Kidney (tissue), 13 donors: ENCODE measurements at regions not wholly inside any gene's neighbourhood (a gene's known extent, or its start where the extent isn't known, plus 50 kb on each side); places are given as distances from the start of the nearest gene placed in this dataset.

ENCODE experiments used
- DNase-seq, 5 donors: peaks; one replicate each; pipeline ENCODE4 v3.0.0-alpha.2; 2013 to 2020
- FAIRE-seq: peaks from 2 replicates; lab custom pipeline; 2012; peaks lifted over from hg19 to GRCh38; lab: Jason Lieb, UNC
- H3K27ac ChIP-seq, 2 donors: one replicate each; pipeline ENCODE4 v1.7.0; 2013; ENCODE audit warnings: low read depth in 2 of 2, low read length in 2 of 2, inconsistent platforms in 1 of 2
- H3K27me3 ChIP-seq: one replicate; pipeline ENCODE4 v1.7.1; 2013; ENCODE audit warnings: low read length, inconsistent platforms; ENCODE audit not compliant: control insufficient read depth, insufficient read depth
- H3K36me3 ChIP-seq, 3 donors: one replicate each; pipeline versions ENCODE4 v1.7.0 to v1.7.1; 2013; ENCODE audit warnings: low read length in 3 of 3, control low read depth in 1 of 3, inconsistent platforms in 1 of 3; ENCODE audit not compliant: insufficient read depth in 3 of 3, control insufficient read depth in 2 of 3
- H3K4me1 ChIP-seq, 3 donors: one replicate each; pipeline versions ENCODE4 v1.7.0 to v1.7.1; 2013; ENCODE audit warnings: low read length in 3 of 3, inconsistent platforms in 1 of 3, low read depth in 1 of 3; ENCODE audit not compliant: control insufficient read depth in 2 of 3, insufficient read depth in 2 of 3
- H3K4me3 ChIP-seq, 3 donors: one replicate each; pipeline versions ENCODE4 v1.7.0 to v1.8.1; 2013; ENCODE audit warnings: low read length in 3 of 3, control low read depth in 1 of 3, inconsistent platforms in 1 of 3
- H3K9ac ChIP-seq, 3 donors: one replicate each; pipeline versions ENCODE4 v1.7.0 to v1.7.1; 2013; ENCODE audit warnings: low read length in 3 of 3, control low read depth in 1 of 3, inconsistent platforms in 1 of 3
- H3K9me3 ChIP-seq, 3 donors: one replicate each; pipeline versions ENCODE4 v1.7.0 to v1.7.1; 2013; ENCODE audit warnings: low read length in 3 of 3, control low read depth in 1 of 3, inconsistent platforms in 1 of 3; ENCODE audit not compliant: control insufficient read depth in 2 of 3, insufficient read depth in 1 of 3
- intact Hi-C: fragments of 100-400 bp; cut with DNase I; formaldehyde crosslinking; loops from one replicate; pipeline ENCODE4 v1.11.1; 2022
- TF ChIP-seq, protein P1 (sequence below): IDR thresholded peaks from 3 replicates; pipeline ENCODE4 v1.5.1; 2012; ENCODE audit warnings: mild to moderate bottlenecking, moderate library complexity, borderline replicate concordance; ENCODE audit not compliant: insufficient read depth; ENCODE audit errors: extremely low read depth
- donor health status: control.
- donor health status: control.
- donor health status: control.
- donor health status: control.
- donor health status: control.
- donor health status: DM: yes; HTN: yes; CAD: no.
- donor health status: Normal renal cell carcinoma (clear cell type).

DNA sequence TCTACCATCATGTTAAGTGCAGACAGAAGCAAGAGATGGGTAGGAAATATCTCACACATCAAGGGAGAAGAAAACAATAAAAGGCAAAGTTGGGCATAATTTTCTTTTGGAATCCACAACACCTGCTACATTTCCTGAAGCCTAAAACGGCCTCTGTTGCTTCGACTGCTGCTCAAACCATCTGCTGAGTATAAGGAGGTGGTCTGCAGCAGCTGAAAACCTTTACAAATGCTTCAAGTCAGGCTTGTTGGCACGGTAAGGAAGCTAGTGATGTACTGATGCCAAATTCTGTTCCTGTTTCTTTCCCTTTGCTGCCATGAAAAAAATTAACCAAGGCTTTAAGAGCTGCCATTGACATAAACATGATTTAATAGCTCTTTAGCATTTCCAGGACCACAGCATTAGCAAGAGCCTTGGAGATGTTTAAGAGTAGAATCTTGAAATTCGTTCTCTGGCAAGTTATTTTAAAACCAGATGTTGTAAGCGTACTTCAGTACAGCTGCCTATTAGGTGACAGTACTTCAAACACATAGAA, 75.6 kb downstream of the DMRTA1 start:
- DNase-seq (no peak), FAIRE-seq (no peak)
- Histone ChIP-seq H3K9ac (no peak overlapping the region), H3K4me1 (no peaks in the 10 kb centered on the region), H3K27ac (no peak overlapping the region), H3K9me3 (no peaks in the 10 kb centered on the region), H3K36me3 (no peaks in the 10 kb centered on the region), H3K4me3 (no peak overlapping the region), H3K27me3 (no peaks in the 10 kb centered on the region)
- intact Hi-C loops = no loop called here
- TF ChIP-seq, protein P1, sequence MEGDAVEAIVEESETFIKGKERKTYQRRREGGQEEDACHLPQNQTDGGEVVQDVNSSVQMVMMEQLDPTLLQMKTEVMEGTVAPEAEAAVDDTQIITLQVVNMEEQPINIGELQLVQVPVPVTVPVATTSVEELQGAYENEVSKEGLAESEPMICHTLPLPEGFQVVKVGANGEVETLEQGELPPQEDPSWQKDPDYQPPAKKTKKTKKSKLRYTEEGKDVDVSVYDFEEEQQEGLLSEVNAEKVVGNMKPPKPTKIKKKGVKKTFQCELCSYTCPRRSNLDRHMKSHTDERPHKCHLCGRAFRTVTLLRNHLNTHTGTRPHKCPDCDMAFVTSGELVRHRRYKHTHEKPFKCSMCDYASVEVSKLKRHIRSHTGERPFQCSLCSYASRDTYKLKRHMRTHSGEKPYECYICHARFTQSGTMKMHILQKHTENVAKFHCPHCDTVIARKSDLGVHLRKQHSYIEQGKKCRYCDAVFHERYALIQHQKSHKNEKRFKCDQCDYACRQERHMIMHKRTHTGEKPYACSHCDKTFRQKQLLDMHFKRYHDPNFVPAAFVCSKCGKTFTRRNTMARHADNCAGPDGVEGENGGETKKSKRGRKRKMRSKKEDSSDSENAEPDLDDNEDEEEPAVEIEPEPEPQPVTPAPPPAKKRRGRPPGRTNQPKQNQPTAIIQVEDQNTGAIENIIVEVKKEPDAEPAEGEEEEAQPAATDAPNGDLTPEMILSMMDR = no peak

DNA sequence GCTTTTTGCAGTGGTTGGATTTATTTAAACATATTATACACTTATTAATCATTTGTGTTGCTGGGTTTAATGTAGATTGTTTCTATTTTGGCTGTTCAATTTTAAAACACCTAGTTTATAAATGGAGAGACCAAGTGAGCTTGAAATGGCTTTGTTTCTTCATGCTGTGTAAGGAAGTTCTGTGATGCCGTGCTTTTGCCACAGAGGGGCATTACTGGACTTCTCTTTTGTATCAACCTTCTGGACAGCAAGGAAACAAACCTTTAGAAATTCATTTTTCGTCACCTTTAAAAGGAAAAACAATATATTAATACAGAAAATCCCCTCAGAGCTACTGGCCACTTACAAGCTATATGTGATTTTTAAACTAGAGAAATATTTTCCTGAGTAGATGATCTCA, 81.9 kb downstream of the DMRTA1 start:
- Histone ChIP-seq H3K4me1 (no peaks in the 10 kb centered on the region), H3K9me3 (no peaks in the 10 kb centered on the region), H3K27me3 (no peaks in the 10 kb centered on the region), H3K27ac (no peak overlapping the region), H3K36me3 (no peaks in the 10 kb centered on the region), H3K4me3 (no peak overlapping the region), H3K9ac (no peak overlapping the region)
- FAIRE-seq (no peak), DNase-seq (peak in 1 of 5 donors; percentile 7)
- TF ChIP-seq, protein P1 = no peak
- intact Hi-C loops = no loop called here

DNA sequence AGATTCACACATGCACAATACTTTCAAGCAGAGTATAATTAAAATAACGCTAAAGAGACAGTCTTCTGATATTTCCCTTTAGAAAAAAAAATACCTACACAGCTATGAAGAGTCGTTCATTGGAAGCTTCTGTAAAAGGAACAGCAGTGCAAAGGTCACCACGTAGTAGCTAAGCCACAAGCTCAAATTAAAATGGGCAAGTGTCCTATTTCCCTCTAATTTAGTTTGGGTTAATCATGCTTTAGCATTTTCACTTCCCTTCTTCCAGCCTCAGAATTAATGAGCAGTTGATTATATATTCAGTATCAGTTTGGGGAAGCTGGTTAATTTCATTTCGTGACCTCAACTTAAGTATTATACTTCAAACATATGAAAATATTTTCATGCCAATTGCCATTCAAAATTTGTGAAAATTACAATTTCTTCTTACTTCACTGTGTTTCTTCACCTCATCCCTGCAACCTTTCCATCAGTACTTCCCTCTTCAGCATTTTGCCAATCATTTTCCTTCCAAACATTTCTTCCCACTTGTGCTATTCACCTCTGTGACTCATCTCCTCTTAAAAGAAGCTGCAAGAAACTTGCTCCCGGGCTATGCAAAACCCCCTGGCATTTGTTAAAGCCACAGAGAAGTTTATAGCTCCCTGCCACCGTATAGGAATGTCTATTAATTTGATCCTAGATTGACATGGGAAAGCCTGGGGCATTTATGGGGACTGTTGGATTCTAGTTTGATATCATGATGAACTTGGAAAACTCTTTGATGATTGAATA, 83.0 kb downstream of the DMRTA1 start:
- H3K4me3 ChIP-seq = no peak overlapping the region
- no peaks in the 10 kb centered on the region for H3K27me3 ChIP-seq
- H3K36me3 ChIP-seq = no peaks in the 10 kb centered on the region
- H3K4me1 ChIP-seq = no peaks in the 10 kb centered on the region
- H3K27ac ChIP-seq = no peak overlapping the region
- H3K9me3 ChIP-seq = no peaks in the 10 kb centered on the region
- no peak for FAIRE-seq
- intact Hi-C loops = no loop called here
- DNase-seq = no peak
- TF ChIP-seq, protein P1 = no peak
- no peak overlapping the region for H3K9ac ChIP-seq
